SH-SY5Y (cell line): ENCODE measurements at regions not wholly inside any gene's neighbourhood (a gene's known extent, or its start where the extent isn't known, plus 50 kb on each side); places are given as distances from the start of the nearest gene placed in this dataset.

ENCODE experiments used
- GATA2 ChIP-seq: IDR thresholded peaks from 2 replicates; pipeline ENCODE4 v1.6.1; 2011; ENCODE audit warnings: mild to moderate bottlenecking, low read depth, low read length
- GATA3 ChIP-seq: IDR thresholded peaks from 2 replicates; pipeline ENCODE4 v1.6.1; 2011; ENCODE audit warnings: low read depth, mild to moderate bottlenecking, low read length, moderate library complexity

DNA sequence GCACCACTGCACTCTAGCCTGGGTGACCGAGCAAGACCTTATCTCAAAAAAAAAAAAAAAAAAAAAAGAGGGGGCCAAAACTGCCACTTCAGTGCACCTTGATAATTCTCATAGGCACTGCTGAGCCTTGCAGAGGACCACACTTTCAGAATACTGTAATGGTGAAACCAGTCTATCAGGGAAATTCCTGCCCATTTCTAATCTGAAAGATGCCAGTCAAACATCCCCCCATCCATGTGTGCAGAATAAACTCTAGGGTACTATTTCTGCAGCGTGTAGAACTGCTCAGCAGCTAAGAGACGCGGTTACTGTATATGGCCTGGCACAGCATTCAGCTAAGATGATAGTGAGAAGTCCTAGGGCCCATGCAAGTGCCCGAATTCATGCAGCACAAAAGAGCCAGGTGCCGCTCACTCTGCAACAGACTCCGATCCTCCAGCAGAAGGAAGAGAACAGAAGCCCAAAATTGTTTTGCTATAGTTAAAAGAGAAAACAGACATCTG is 286.8 kb upstream of the KLF14 start:
- TF ChIP-seq GATA2: no peak
- no peak for TF ChIP-seq GATA3
